ENCODE measurements at regions not wholly inside any gene's neighbourhood (a gene's known extent, or its start where the extent isn't known, plus 50 kb on each side); places are given as distances from the start of the nearest gene placed in this dataset.

GRCh38 chr6:23611776-23612381 lies 514.1 kb upstream of the NRSN1 start:
- TF ChIP-seq, protein P1, sequence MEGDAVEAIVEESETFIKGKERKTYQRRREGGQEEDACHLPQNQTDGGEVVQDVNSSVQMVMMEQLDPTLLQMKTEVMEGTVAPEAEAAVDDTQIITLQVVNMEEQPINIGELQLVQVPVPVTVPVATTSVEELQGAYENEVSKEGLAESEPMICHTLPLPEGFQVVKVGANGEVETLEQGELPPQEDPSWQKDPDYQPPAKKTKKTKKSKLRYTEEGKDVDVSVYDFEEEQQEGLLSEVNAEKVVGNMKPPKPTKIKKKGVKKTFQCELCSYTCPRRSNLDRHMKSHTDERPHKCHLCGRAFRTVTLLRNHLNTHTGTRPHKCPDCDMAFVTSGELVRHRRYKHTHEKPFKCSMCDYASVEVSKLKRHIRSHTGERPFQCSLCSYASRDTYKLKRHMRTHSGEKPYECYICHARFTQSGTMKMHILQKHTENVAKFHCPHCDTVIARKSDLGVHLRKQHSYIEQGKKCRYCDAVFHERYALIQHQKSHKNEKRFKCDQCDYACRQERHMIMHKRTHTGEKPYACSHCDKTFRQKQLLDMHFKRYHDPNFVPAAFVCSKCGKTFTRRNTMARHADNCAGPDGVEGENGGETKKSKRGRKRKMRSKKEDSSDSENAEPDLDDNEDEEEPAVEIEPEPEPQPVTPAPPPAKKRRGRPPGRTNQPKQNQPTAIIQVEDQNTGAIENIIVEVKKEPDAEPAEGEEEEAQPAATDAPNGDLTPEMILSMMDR (IDR thresholded peaks at IDR 0.05), result no peak
- TF ChIP-seq POLR2A (IDR thresholded peaks at IDR 0.05), result no peak

All from right lobe of liver (tissue), 4 donors.